ENCODE measurements at regions not wholly inside any gene's neighbourhood (a gene's known extent, or its start where the extent isn't known, plus 50 kb on each side); places are given as distances from the start of the nearest gene placed in this dataset.
"Not testable (repeated sequence)": the region's sequence is repeated elsewhere in the genome, so short reads cannot be mapped to it uniquely, and the experiment has no call there.

DNA sequence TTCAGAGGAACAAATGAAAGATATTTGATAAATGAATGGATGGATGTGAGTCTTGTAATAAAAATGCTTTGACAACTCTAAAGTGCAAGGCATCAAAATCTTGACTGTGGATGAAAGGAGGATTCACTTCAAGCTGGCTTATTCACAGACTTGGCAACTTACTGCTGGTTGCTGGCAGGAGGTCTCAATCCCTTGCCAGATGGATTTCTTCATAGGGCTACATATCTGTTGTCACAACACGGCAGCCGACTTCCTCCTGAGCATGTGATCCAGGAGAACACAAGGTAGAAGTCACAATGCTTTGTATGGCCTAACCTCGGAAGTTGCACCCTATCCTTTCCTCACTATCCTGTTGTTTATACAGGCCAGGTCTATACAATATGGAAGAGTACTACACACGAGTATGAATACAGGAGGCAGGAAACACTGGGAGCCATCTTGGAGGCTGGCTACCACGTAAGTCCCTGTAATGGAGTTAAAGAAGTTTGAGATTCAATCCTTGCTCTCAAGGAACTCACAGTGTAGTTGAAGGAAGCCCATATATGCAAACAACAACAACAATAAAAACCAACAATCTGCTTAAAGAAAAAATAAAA, 97.9 kb downstream of the ID4 start:
- Histone ChIP-seq H3K36me3 (ENCODE audit: insufficient read depth) (no peaks in the 10 kb centered on the region), H3K27ac (ENCODE audit: low read depth) (no peak overlapping the region), H3K4me3 (ENCODE audit: low read depth, low read length) (no peak overlapping the region), H3K4me1 (ENCODE audit: insufficient read depth) (no peaks in the 10 kb centered on the region)
- DNase-seq (ENCODE audit: extremely low spot score), result no peak
- 64% methylated on average over 5 of the region's 5 CpGs for WGBS

DNA sequence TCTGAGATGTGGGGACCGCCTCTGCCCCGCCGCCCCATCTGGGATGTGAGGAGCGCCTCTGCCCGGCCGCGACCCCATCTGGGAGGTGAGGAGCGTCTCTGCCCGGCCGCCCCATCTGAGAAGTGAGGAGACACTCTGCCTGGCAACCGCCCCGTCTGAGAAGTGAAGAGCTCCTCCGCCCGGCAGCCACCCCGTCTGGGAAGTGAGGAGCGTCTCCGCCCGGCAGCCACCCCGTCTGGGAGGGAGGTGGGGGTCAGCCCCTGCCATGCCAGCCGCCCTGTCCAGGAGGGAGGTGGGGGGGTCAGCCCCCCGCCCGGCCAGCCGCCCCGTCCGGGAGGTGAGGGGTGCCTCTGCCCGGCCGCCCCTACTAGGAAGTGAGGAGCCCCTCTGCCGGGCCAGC, 102.2 kb downstream of the ID4 start:
- H3K4me1 ChIP-seq (ENCODE audit: insufficient read depth); DNase-seq (ENCODE audit: extremely low spot score); H3K36me3 ChIP-seq (ENCODE audit: insufficient read depth); H3K27ac ChIP-seq (ENCODE audit: low read depth); H3K4me3 ChIP-seq (ENCODE audit: low read depth, low read length): not testable (repeated sequence)
- 96% methylated on average over 28 of the region's 28 CpGs for WGBS

DNA sequence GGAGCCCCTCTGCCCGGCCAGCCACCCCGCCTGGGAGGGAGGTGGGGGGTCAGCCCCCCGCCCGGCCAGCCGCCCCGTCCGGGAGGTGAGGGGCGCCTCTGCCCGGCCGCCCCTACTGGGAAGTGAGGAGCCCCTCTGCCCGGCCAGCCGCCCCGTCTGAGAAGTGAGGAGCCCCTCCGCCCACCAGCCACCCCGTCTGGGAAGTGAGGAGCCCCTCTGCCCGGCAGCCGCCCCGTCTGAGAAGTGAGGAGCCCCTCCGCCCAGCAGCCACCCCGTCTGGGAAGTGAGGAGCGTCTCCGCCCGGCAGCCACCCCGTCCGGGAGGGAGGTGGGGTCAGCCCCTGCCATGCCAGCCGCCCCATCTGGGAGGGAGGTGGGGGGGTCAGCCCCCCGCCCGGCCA, 102.8 kb downstream of the ID4 start:
- 96% methylated on average over 17 of the region's 28 CpGs for WGBS
- H3K36me3 ChIP-seq (ENCODE audit: insufficient read depth); DNase-seq (ENCODE audit: extremely low spot score); H3K27ac ChIP-seq (ENCODE audit: low read depth); H3K4me1 ChIP-seq (ENCODE audit: insufficient read depth); H3K4me3 ChIP-seq (ENCODE audit: low read depth, low read length): not testable (repeated sequence)

DNA sequence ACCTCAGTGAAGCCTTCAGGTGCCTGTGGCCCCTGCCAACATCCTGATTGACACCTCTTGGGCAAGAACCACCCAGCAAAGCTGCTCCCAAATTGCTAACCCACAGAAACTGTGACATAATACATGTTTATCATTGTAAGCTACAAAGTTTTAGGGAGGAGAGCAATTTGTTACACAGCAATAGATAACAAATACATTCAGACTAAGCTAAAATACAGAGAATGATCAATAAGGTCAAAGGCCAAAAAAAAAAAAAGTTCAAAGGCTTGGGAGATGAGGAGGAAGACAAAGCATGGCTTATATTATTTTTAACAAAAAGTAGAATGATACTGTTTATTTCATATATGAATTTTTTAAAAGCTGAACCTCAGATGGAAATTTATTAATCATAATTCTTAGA, 105.9 kb downstream of the ID4 start:
- Histone ChIP-seq H3K4me1 (ENCODE audit: insufficient read depth) (no peaks in the 10 kb centered on the region), H3K4me3 (ENCODE audit: low read depth, low read length) (no peak overlapping the region), H3K36me3 (ENCODE audit: insufficient read depth) (no peaks in the 10 kb centered on the region), H3K27ac (ENCODE audit: low read depth) (no peak overlapping the region)
- DNase-seq (ENCODE audit: extremely low spot score), result no peak

DNA sequence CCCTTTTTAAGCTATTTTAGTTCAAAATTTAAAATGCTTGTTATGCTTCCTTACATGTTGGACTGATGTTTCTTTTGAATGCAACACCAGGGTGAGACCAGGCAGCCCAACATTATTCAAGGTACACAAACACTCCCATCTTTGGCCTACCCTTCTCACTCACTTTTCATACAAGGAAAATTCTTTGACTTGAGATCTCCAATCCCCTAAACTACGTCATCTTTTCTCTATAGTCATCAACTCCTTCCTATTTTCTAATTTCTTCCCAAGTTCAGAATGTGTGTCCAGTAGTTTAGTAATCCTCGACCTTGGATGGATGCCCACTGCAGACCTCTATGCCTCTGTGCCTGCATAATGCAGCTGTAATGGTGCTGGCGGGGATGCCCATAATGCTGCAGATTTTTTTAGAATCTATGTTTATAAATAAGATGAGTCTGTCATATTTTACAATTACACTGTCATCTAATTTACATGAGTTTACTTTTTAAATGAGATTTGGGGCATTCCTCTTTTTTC, 108.7 kb downstream of the ID4 start:
- WGBS, result 72% methylated on average over 3 of the region's 3 CpGs
- DNase-seq (ENCODE audit: extremely low spot score), result no peak
- Histone ChIP-seq H3K4me1 (ENCODE audit: insufficient read depth) (no peaks in the 10 kb centered on the region), H3K27ac (ENCODE audit: low read depth) (no peak overlapping the region), H3K4me3 (ENCODE audit: low read depth, low read length) (no peak overlapping the region), H3K36me3 (ENCODE audit: insufficient read depth) (no peaks in the 10 kb centered on the region)

DNA sequence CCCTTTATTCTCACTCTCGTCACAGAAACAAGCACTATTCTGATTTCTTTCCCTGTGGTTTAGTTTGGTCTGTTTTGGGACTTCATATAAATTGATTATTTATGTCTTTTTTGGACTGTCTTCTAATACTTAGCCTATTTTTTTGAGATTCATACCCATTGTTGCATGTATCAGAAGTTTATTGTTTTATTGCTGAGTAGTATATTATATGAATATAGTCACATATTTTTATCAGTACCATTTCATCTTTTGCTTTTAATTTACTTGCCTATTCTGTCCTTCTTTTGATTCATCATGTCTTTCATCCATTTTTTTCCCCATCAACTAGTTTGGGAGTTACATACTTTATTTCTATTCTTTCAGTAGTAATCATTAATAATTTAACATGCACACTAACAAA, 112.0 kb downstream of the ID4 start:
- no peak overlapping the region for H3K4me3 ChIP-seq (ENCODE audit: low read depth, low read length)
- H3K4me1 ChIP-seq (ENCODE audit: insufficient read depth), result no peaks in the 10 kb centered on the region
- DNase-seq (ENCODE audit: extremely low spot score), result no peak
- WGBS, result 93% methylated on average over 1 of the region's 1 CpG
- no peaks in the 10 kb centered on the region for H3K36me3 ChIP-seq (ENCODE audit: insufficient read depth)
- H3K27ac ChIP-seq (ENCODE audit: low read depth), result no peak overlapping the region

DNA sequence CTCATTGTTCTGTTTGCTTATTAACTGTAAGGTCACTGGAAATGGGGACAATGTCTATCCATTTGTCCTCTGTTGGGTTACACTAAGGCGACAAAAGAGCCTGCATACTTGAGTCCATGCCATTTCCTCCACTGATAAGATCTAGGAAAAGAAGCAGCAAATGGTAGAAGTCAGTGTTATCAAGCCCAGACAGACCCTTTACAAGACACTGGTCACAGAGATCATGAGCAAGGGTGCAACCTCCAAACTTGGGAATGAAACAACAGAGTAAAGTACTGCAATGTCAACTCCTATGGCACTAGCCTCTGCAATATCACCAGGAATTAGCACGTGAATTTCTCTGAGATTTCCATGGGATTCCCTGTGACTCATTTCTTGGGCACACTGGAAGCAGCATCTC, 126.9 kb downstream of the ID4 start:
- Histone ChIP-seq H3K36me3 (ENCODE audit: insufficient read depth) (no peaks in the 10 kb centered on the region), H3K27ac (ENCODE audit: low read depth) (no peak overlapping the region), H3K4me1 (ENCODE audit: insufficient read depth) (no peaks in the 10 kb centered on the region), H3K4me3 (ENCODE audit: low read depth, low read length) (no peak overlapping the region)
- no peak for DNase-seq (ENCODE audit: extremely low spot score)
- 65% methylated on average over 2 of the region's 2 CpGs for WGBS

DNA sequence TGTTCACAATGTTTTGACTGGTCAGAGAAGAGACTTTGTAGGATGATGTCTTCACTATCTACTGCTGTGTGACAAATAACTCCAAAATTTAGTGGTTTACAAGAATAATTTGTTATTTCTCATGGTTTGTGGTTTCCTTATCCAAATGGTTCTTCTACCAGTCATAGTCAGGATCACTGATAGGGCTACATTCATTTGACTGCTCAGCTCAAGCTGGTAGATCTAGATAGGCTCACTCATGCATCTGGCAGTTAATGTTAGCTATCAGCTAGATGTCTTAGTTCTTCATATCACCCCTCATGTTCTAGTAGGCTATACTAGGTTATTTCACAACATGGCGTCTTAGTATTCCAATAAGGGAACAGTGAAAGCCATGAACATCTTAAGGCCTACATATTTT, 131.0 kb downstream of the ID4 start:
- no peak overlapping the region for H3K27ac ChIP-seq (ENCODE audit: low read depth)
- 96% methylated on average over 1 of the region's 1 CpG for WGBS
- DNase-seq (ENCODE audit: extremely low spot score), result no peak
- no peaks in the 10 kb centered on the region for H3K36me3 ChIP-seq (ENCODE audit: insufficient read depth)
- no peaks in the 10 kb centered on the region for H3K4me1 ChIP-seq (ENCODE audit: insufficient read depth)
- no peak overlapping the region for H3K4me3 ChIP-seq (ENCODE audit: low read depth, low read length)

DNA sequence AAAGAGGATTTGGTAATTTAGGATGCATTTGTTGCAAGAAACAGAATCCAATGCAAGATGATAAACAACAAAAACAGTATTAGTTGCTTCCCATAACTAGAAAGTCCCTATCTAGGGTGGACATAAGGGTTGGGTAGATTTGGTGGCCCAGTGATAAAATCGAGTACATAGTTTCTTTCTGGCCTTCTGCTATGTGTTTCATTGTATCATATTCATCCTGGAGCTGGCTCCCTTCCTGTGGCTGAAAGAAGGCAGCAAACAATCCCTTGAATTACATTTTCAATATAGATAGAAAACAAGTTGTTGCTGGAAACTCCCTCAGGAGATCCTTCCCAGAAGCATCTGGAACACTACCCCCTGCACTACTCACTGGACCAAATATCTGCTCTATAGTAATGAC, 135.1 kb downstream of the ID4 start:
- WGBS, result 71% methylated on average over 1 of the region's 1 CpG
- no peak overlapping the region for H3K27ac ChIP-seq (ENCODE audit: low read depth)
- H3K4me3 ChIP-seq (ENCODE audit: low read depth, low read length), result no peak overlapping the region
- no peaks in the 10 kb centered on the region for H3K36me3 ChIP-seq (ENCODE audit: insufficient read depth)
- DNase-seq (ENCODE audit: extremely low spot score), result no peak
- no peaks in the 10 kb centered on the region for H3K4me1 ChIP-seq (ENCODE audit: insufficient read depth)

DNA sequence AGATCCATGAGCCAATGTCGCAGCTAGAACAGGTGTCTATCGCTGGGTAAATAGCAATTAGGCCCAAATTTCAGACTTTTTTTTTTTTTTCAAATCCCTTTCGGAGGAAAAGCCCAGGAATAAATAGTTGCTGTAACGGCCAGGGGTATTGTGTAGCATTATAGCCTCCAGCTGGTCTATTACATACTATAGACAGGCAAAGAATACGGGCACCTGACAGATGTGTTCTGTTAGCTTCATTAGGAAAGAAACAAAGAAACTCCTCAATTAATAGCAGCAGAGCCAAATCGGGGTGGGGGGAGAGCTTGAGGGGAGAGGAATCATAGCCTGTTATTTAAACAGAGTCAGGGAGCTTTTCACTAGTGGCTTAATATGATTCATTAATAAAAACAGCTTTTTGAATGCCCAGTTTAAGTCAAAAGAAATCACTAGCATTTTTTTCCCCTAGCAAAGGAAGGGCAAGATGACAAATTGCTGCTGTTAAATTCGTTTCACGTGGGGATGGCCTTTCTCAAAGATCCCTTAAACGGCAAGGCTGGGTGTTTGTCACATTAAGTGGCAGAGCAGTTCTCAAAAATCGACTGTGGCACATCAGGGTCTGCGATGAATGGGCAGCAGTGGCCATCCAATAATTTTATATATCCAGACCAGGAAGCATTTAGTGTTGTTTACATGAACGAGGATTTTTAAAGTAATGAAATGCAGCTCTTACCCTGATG, 139.4 kb downstream of the ID4 start:
- 41% methylated on average over 12 of the region's 12 CpGs for WGBS
- no peak overlapping the region for H3K27ac ChIP-seq (ENCODE audit: low read depth)
- H3K36me3 ChIP-seq (ENCODE audit: insufficient read depth), result no peaks in the 10 kb centered on the region
- H3K4me1 ChIP-seq (ENCODE audit: insufficient read depth), result no peaks in the 10 kb centered on the region
- H3K4me3 ChIP-seq (ENCODE audit: low read depth, low read length), result no peak overlapping the region
- no peak for DNase-seq (ENCODE audit: extremely low spot score)

DNA sequence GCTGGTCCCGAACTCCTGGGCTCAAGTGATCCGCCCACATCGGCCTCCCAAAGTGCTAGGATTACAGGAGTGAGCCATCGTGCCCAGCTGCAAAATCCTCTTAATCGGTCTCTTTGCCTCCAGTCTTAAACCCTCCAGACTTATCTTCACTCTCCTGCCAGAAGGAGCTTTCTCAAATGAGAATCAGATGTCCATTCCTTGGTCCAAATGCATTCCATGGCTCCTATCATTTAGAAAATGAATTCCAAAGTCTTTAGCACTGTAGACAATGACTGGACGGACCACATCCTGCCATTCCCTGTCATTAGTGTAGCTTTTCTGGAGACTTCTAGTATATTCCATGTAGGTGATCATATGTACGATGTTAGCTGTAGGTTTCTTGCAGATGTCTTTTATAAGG, 141.9 kb downstream of the ID4 start:
- H3K27ac ChIP-seq (ENCODE audit: low read depth), result no peak overlapping the region
- H3K36me3 ChIP-seq (ENCODE audit: insufficient read depth), result no peaks in the 10 kb centered on the region
- H3K4me1 ChIP-seq (ENCODE audit: insufficient read depth), result no peaks in the 10 kb centered on the region
- 54% methylated on average over 7 of the region's 7 CpGs for WGBS
- H3K4me3 ChIP-seq (ENCODE audit: low read depth, low read length), result no peak overlapping the region
- no peak for DNase-seq (ENCODE audit: extremely low spot score)

DNA sequence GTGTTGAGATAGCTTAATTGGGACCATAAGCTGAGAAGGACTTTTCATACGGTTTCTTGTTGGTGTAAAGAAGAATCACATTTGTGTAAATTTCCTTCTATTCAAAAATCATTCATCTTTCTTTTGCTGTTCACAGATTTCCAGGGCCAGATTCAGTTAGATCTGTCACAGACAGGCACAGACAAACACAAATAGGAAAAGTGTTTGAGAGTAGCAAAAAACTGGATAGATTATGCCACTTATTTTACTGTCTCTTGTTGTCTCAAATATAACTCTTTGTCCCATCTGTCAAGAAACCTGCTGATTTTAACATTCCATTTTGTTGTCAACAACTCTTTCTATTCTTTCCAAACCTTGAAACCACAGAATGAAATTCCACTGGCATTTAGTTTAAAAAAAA, 142.8 kb downstream of the ID4 start:
- Histone ChIP-seq H3K4me1 (ENCODE audit: insufficient read depth) (no peaks in the 10 kb centered on the region), H3K36me3 (ENCODE audit: insufficient read depth) (no peaks in the 10 kb centered on the region), H3K4me3 (ENCODE audit: low read depth, low read length) (no peak overlapping the region), H3K27ac (ENCODE audit: low read depth) (no peak overlapping the region)
- 50% methylated on average over 1 of the region's 1 CpG for WGBS
- DNase-seq (ENCODE audit: extremely low spot score), result no peak

DNA sequence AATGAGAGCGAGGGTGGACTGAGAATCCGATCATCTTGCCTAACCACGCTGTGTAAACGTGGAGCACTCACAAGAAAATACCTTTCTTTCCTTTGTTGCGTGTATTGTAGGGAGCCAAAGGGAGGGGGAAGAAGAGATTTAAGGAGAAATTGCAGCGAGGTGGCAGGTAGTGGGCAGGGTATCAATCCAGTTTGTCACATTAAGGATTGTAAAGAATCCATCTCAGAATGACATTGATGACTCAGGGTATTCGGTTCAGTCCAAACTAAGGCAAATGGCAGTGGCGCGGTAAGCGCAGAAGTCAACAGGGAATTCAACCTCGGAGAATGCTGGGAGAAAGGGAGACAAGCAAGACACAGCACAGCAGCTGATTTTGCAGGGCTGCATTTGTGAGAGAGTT, 146.2 kb downstream of the ID4 start:
- H3K4me1 ChIP-seq (ENCODE audit: insufficient read depth), result no peaks in the 10 kb centered on the region
- H3K27ac ChIP-seq (ENCODE audit: low read depth), result no peak overlapping the region
- no peak overlapping the region for H3K4me3 ChIP-seq (ENCODE audit: low read depth, low read length)
- no peaks in the 10 kb centered on the region for H3K36me3 ChIP-seq (ENCODE audit: insufficient read depth)
- WGBS, result 84% methylated on average over 11 of the region's 11 CpGs
- DNase-seq (ENCODE audit: extremely low spot score), result no peak

DNA sequence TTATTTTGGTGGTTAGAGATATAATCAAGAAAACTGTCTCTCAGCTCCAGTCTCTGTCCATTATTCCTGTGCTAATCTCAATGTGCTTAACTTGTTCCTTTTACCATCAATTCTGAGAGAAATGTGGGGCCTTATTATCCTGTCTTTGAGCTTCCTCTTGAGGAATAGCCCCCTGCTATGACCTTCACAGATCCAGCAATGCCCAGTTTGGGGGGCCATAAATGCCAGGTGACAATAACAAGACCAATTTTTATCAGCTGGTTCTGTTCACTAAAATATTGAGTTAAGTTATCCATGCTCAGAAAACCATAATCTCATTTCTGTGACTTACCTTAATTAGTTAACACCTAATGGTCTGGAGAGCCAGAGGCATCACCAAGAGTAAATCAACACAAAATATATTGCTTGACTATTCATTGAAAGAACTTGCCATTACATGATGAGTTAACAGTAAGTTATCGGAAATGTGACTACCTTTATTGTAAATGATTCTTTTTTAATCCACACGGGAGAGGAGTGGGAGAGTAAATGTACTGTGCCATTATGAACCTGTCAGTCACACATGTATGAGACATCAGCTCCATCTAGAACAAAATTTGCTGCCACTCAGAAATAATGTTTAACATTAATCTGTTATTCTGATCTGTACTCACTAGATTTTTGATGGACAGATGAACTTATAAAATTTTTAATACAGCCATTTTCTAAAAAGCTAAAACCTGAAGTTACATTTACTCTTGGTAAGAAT, 149.7 kb downstream of the ID4 start:
- no peak for DNase-seq (ENCODE audit: extremely low spot score)
- 85% methylated on average over 2 of the region's 2 CpGs for WGBS
- no peaks in the 10 kb centered on the region for H3K36me3 ChIP-seq (ENCODE audit: insufficient read depth)
- no peak overlapping the region for H3K4me3 ChIP-seq (ENCODE audit: low read depth, low read length)
- no peak overlapping the region for H3K27ac ChIP-seq (ENCODE audit: low read depth)
- no peaks in the 10 kb centered on the region for H3K4me1 ChIP-seq (ENCODE audit: insufficient read depth)

Data from urinary bladder (tissue), 3 donors.